Neuronal stem cell (in vitro differentiated cells): ENCODE measurements at regions not wholly inside any gene's neighbourhood (a gene's known extent, or its start where the extent isn't known, plus 50 kb on each side); places are given as distances from the start of the nearest gene placed in this dataset.

Source experiments
- DNase-seq: peaks from one replicate; pipeline ENCODE4 v3.0.0-alpha.2; 2013; ENCODE audit warnings: low spot score
- H2AFZ ChIP-seq: one replicate; pipeline ENCODE4 v1.6.1; 2013; ENCODE audit warnings: mild to moderate bottlenecking, low read length, inconsistent platforms
- H2AK5ac ChIP-seq: 2 replicates; pipeline ENCODE4 v1.6.1; 2013; ENCODE audit warnings: low read depth, mild to moderate bottlenecking, inconsistent platforms, low read length, moderate library complexity, mixed read lengths
- H2BK120ac ChIP-seq: 2 replicates; pipeline ENCODE4 v1.6.1; 2013; ENCODE audit warnings: low read depth, mild to moderate bottlenecking, inconsistent platforms, low read length, moderate library complexity, mixed read lengths
- H2BK12ac ChIP-seq: one replicate; pipeline ENCODE4 v1.6.1; 2013; ENCODE audit warnings: low read length, inconsistent platforms
- H2BK15ac ChIP-seq: 2 replicates; pipeline ENCODE4 v1.6.1; 2013; ENCODE audit warnings: mild to moderate bottlenecking, low read length, inconsistent platforms, mixed read lengths
- H2BK5ac ChIP-seq: one replicate; pipeline ENCODE4 v1.6.1; 2013; ENCODE audit warnings: inconsistent platforms, mild to moderate bottlenecking, low read length, moderate library complexity
- H3K14ac ChIP-seq: one replicate; pipeline ENCODE4 v1.6.1; 2013; ENCODE audit warnings: low read length, inconsistent platforms
- H3K18ac ChIP-seq: 2 replicates; pipeline ENCODE4 v1.6.1; 2013; ENCODE audit warnings: low read length, inconsistent platforms
- H3K23ac ChIP-seq: 2 replicates; pipeline ENCODE4 v1.6.1; 2013; ENCODE audit warnings: low read depth, mild to moderate bottlenecking, mixed read lengths, low read length, inconsistent platforms; ENCODE audit not compliant: poor library complexity
- H3K27ac ChIP-seq: replicated peaks from 3 replicates; pipeline ENCODE4 v1.5.1; 2013; ENCODE audit warnings: low read length, inconsistent platforms
- H3K27me3 ChIP-seq, 3 experiments: 2 replicates each; pipeline ENCODE4 v1.6.1; 2013; ENCODE audit warnings: low read length in 3 of 3, mild to moderate bottlenecking in 2 of 3, inconsistent platforms in 1 of 3, low read depth in 1 of 3, mixed read lengths in 1 of 3, moderate library complexity in 1 of 3; ENCODE audit not compliant: control insufficient read depth in 3 of 3, insufficient read depth in 3 of 3
- H3K36me3 ChIP-seq, 2 donors: replicated peaks in 1 of 2; 2 replicates each; pipeline ENCODE4 v1.6.1; 2013; ENCODE audit warnings: low read length in 2 of 2; ENCODE audit not compliant: control insufficient read depth in 2 of 2, insufficient read depth in 2 of 2
- H3K4ac ChIP-seq: 2 replicates; pipeline ENCODE4 v1.6.1; 2013; ENCODE audit warnings: inconsistent platforms, mild to moderate bottlenecking, low read length, moderate library complexity
- H3K4me1 ChIP-seq, 2 donors: 1 replicate in 1 of 2; 2 replicates in 1 of 2; pipeline ENCODE4 v1.6.1; 2013; ENCODE audit warnings: low read length in 2 of 2, low read depth in 1 of 2; ENCODE audit not compliant: control insufficient read depth in 2 of 2, insufficient read depth in 1 of 2
- H3K4me2 ChIP-seq: one replicate; pipeline ENCODE4 v1.6.1; 2013; ENCODE audit warnings: mild to moderate bottlenecking, low read length, inconsistent platforms; ENCODE audit not compliant: insufficient read depth, poor library complexity, severe bottlenecking
- H3K4me3 ChIP-seq, 2 donors: 2 replicates each; pipeline ENCODE4 v1.5.1; 2013; ENCODE audit warnings: low read length in 2 of 2, mild to moderate bottlenecking in 2 of 2, inconsistent platforms in 1 of 2, moderate library complexity in 1 of 2
- H3K79me1 ChIP-seq: one replicate; pipeline ENCODE4 v1.6.1; 2013; ENCODE audit warnings: low read depth, mild to moderate bottlenecking, inconsistent platforms, low read length, moderate library complexity
- H3K9ac ChIP-seq: one replicate; pipeline ENCODE4 v1.6.1; 2013; ENCODE audit warnings: mild to moderate bottlenecking, low read depth, low read length, inconsistent platforms; ENCODE audit not compliant: poor library complexity
- H3K9me3 ChIP-seq, 2 donors: replicated peaks in 1 of 2; 2 replicates each; pipeline versions ENCODE3 to v1.6.1; 2013; ENCODE audit warnings: low read length in 2 of 2, mild to moderate bottlenecking in 2 of 2, inconsistent platforms in 1 of 2, low read depth in 1 of 2, mixed read lengths in 1 of 2, moderate library complexity in 1 of 2; ENCODE audit not compliant: control insufficient read depth in 2 of 2, insufficient read depth in 1 of 2
- H4K8ac ChIP-seq: one replicate; pipeline ENCODE4 v1.6.1; 2013; ENCODE audit warnings: low read depth, mild to moderate bottlenecking, inconsistent platforms, low read length, moderate library complexity
- H4K91ac ChIP-seq: one replicate; pipeline ENCODE4 v1.6.1; 2013; ENCODE audit warnings: low read length, low read depth, mild to moderate bottlenecking, inconsistent platforms; ENCODE audit not compliant: poor library complexity
- WGBS, 2 donors: extraction: QIAGEN DNeasy Blood & Tissue Kit; methylation state at CpG; one replicate each; pipeline ENCODE4 v1.1.7; 2013; ENCODE audit warnings: missing lambda C conversion rate in 2 of 2, mixed read lengths in 1 of 2; ENCODE audit not compliant: insufficient read length in 2 of 2, insufficient replicate concordance in 1 of 2; ENCODE audit errors: extremely low coverage in 2 of 2; 5-methylcytosine and 5-hydroxymethylcytosine counted together

GRCh38 chr16:22705799-22706198 lies 108.2 kb upstream of the HS3ST2 start:
- Histone ChIP-seq H3K4me1 (no peaks in the 10 kb centered on the region), H3K79me1 (no peaks in the 10 kb centered on the region), H3K4ac (no peak overlapping the region), H3K4me3 (no peak overlapping the region), H3K14ac (no peak overlapping the region), H4K8ac (no peak overlapping the region), H3K9me3 (no peaks in the 10 kb centered on the region), H3K9ac (no peak overlapping the region), H2AK5ac (no peak overlapping the region), H3K27me3 (no peaks in the 10 kb centered on the region), H2BK12ac (no peak overlapping the region), H4K91ac (no peak overlapping the region), H3K23ac (no peak overlapping the region), H3K4me2 (no peak overlapping the region), H3K27ac (no peak overlapping the region), H3K18ac (no peak overlapping the region), H2BK120ac (no peak overlapping the region), H2BK5ac (no peak overlapping the region), H3K36me3 (no peaks in the 10 kb centered on the region), H2BK15ac (no peak overlapping the region), H2AFZ (no peak overlapping the region)
- no CpG with 5 or more reads among the region's 3 CpGs for WGBS, 2 donors
- DNase-seq = no peak

GRCh38 chr16:22710326-22710725 lies 103.6 kb upstream of the HS3ST2 start:
- H3K36me3 ChIP-seq = no peaks in the 10 kb centered on the region
- no peak overlapping the region for H3K4ac ChIP-seq
- H2BK15ac ChIP-seq = no peak overlapping the region
- H2BK12ac ChIP-seq = no peak overlapping the region
- H2AK5ac ChIP-seq = no peak overlapping the region
- DNase-seq = no peak
- no peak overlapping the region for H2BK120ac ChIP-seq
- no peak overlapping the region for H2AFZ ChIP-seq
- no peaks in the 10 kb centered on the region for H3K27me3 ChIP-seq
- no peak overlapping the region for H3K4me3 ChIP-seq
- H4K91ac ChIP-seq = no peak overlapping the region
- H3K4me2 ChIP-seq = no peak overlapping the region
- H3K23ac ChIP-seq = no peak overlapping the region
- no CpG with 5 or more reads among the region's 1 CpG for WGBS, 2 donors
- H3K14ac ChIP-seq = no peak overlapping the region
- no peak overlapping the region for H4K8ac ChIP-seq
- no peak overlapping the region for H2BK5ac ChIP-seq
- peaks cover 3 to 4% of the 10 kb centered on the region in 2 donors for H3K9me3 ChIP-seq
- no peak overlapping the region for H3K9ac ChIP-seq
- no peak overlapping the region for H3K18ac ChIP-seq
- no peaks in the 10 kb centered on the region for H3K79me1 ChIP-seq
- H3K27ac ChIP-seq = no peak overlapping the region
- H3K4me1 ChIP-seq = no peaks in the 10 kb centered on the region

DNA sequence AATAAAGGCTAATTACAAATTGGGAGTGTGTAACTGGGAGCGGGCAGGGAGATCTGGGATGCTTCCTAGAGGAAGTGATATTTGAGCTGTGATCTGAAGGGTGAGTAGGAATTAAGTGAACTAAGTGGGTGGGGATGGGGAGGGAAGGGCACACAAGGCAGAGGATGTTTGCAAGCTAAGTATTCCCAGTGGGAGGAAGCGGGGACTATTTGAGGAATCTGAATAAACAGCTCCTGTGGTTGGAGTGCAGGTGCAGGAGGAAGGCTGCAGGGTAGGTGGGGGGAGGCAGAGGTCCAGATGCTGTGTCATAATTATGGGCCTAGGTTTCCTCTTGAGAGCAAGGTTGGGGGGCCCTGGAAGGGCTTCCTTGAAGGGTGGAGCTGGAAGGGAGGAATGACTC lies 102.1 kb upstream of the HS3ST2 start:
- H3K27me3 ChIP-seq = no peaks in the 10 kb centered on the region
- no peak overlapping the region for H2AFZ ChIP-seq
- H3K4ac ChIP-seq = no peak overlapping the region
- DNase-seq = no peak
- no peak overlapping the region for H2BK15ac ChIP-seq
- H3K23ac ChIP-seq = no peak overlapping the region
- H2BK120ac ChIP-seq = no peak overlapping the region
- H3K14ac ChIP-seq = no peak overlapping the region
- H3K79me1 ChIP-seq = no peaks in the 10 kb centered on the region
- H4K8ac ChIP-seq = no peak overlapping the region
- H3K9me3 ChIP-seq = peaks cover 3 to 4% of the 10 kb centered on the region in 2 donors
- no peak overlapping the region for H2BK5ac ChIP-seq
- H3K36me3 ChIP-seq = no peaks in the 10 kb centered on the region
- no CpG with 5 or more reads among the region's 2 CpGs for WGBS, 2 donors
- H3K4me1 ChIP-seq = no peaks in the 10 kb centered on the region
- H2BK12ac ChIP-seq = no peak overlapping the region
- no peak overlapping the region for H4K91ac ChIP-seq
- no peak overlapping the region for H3K27ac ChIP-seq
- no peak overlapping the region for H3K9ac ChIP-seq
- H3K4me2 ChIP-seq = no peak overlapping the region
- H3K18ac ChIP-seq = no peak overlapping the region
- H2AK5ac ChIP-seq = no peak overlapping the region
- no peak overlapping the region for H3K4me3 ChIP-seq

DNA sequence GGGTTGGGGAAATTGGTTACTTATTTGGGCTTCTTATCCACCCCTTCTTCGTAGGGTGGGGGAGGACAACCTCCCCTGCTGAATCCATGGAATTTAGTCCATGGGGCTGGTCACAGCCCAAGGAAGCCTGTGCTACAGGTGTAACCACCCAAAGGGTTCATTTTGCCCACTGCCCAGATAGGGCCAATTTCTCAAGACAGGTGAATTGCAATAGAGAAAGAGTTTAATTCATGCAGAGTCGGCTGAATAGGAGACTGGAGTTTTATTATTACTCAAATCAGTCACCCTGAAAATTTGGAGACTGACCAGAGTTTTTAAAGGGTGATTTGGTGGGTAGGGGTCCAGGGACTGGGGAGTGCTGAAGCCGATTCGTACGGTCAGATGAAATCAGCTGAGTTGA lies 101.5 kb upstream of the HS3ST2 start:
- H2BK120ac ChIP-seq = no peak overlapping the region
- H3K36me3 ChIP-seq = no peaks in the 10 kb centered on the region
- H3K4me3 ChIP-seq = no peak overlapping the region
- no peak overlapping the region for H4K8ac ChIP-seq
- H3K4me2 ChIP-seq = no peak overlapping the region
- no peak overlapping the region for H2BK5ac ChIP-seq
- WGBS, 2 donors = no CpG with 5 or more reads among the region's 5 CpGs
- no peak overlapping the region for H3K23ac ChIP-seq
- no peak for DNase-seq
- H2AK5ac ChIP-seq = no peak overlapping the region
- no peak overlapping the region for H4K91ac ChIP-seq
- no peak overlapping the region for H2AFZ ChIP-seq
- H3K14ac ChIP-seq = no peak overlapping the region
- no peak overlapping the region for H3K27ac ChIP-seq
- no peak overlapping the region for H2BK12ac ChIP-seq
- peaks cover 3 to 4% of the 10 kb centered on the region in 2 donors for H3K9me3 ChIP-seq
- no peak overlapping the region for H3K9ac ChIP-seq
- no peak overlapping the region for H2BK15ac ChIP-seq
- no peaks in the 10 kb centered on the region for H3K27me3 ChIP-seq
- no peaks in the 10 kb centered on the region for H3K79me1 ChIP-seq
- H3K4ac ChIP-seq = no peak overlapping the region
- H3K4me1 ChIP-seq = no peaks in the 10 kb centered on the region
- no peak overlapping the region for H3K18ac ChIP-seq
